ENCODE measurements at regions not wholly inside any gene's neighbourhood (a gene's known extent, or its start where the extent isn't known, plus 50 kb on each side); places are given as distances from the start of the nearest gene placed in this dataset.

DNA sequence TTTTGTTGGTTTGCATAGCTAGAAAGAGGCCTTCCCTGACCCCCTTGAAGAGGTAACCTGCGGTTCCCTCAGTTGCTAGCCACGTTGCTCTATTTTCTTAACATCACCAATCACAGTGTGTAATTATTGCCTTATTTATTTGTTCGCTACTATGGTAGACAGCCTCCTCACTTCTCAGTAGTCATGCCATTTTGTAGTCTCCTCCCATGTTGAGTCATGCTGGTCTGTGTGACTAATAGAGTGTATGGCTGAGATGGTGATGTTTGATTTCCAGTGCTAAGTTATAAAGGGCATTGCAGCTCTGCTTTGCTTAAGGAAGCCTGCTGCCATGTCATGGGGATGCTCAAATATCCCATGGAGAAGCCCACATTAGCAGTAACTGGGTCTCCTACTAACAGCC, 236.6 kb upstream of the CHD6 start:
- TF ChIP-seq, protein P1, sequence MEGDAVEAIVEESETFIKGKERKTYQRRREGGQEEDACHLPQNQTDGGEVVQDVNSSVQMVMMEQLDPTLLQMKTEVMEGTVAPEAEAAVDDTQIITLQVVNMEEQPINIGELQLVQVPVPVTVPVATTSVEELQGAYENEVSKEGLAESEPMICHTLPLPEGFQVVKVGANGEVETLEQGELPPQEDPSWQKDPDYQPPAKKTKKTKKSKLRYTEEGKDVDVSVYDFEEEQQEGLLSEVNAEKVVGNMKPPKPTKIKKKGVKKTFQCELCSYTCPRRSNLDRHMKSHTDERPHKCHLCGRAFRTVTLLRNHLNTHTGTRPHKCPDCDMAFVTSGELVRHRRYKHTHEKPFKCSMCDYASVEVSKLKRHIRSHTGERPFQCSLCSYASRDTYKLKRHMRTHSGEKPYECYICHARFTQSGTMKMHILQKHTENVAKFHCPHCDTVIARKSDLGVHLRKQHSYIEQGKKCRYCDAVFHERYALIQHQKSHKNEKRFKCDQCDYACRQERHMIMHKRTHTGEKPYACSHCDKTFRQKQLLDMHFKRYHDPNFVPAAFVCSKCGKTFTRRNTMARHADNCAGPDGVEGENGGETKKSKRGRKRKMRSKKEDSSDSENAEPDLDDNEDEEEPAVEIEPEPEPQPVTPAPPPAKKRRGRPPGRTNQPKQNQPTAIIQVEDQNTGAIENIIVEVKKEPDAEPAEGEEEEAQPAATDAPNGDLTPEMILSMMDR (IDR thresholded peaks at IDR 0.05), result no peak
- no peak for TF ChIP-seq POLR2A (IDR thresholded peaks at IDR 0.05)

Data from Peyer's patch (tissue), 4 donors.